Muscle layer of colon (tissue), 2 donors: ENCODE measurements at regions not wholly inside any gene's neighbourhood (a gene's known extent, or its start where the extent isn't known, plus 50 kb on each side); places are given as distances from the start of the nearest gene placed in this dataset.

Experiments used
- H3K27ac ChIP-seq: one replicate; pipeline ENCODE4 v1.7.0; 2013; ENCODE audit warnings: low read depth, mild to moderate bottlenecking, low read length, moderate library complexity
- H3K27me3 ChIP-seq, 2 donors: one replicate each; pipeline ENCODE4 v1.7.0; 2013; ENCODE audit warnings: low read length in 2 of 2, mild to moderate bottlenecking in 2 of 2; ENCODE audit not compliant: insufficient read depth in 2 of 2, control insufficient read depth in 1 of 2
- H3K36me3 ChIP-seq: one replicate; pipeline ENCODE4 v1.7.0; 2013; ENCODE audit warnings: mild to moderate bottlenecking, low read length; ENCODE audit not compliant: insufficient read depth
- H3K4me1 ChIP-seq: one replicate; pipeline ENCODE4 v1.7.0; 2013; ENCODE audit warnings: mild to moderate bottlenecking, low read length; ENCODE audit not compliant: insufficient read depth
- H3K4me3 ChIP-seq, 2 donors: one replicate each; pipeline ENCODE4 v1.7.0; 2013; ENCODE audit warnings: low read length in 2 of 2, low read depth in 1 of 2, mild to moderate bottlenecking in 1 of 2, moderate library complexity in 1 of 2
- H3K9ac ChIP-seq: one replicate; pipeline ENCODE4 v1.7.0; 2013; ENCODE audit warnings: low read length
- H3K9me3 ChIP-seq: one replicate; pipeline ENCODE4 v1.7.0; 2013; ENCODE audit warnings: mild to moderate bottlenecking, low read length
- donor health status: abdominal sarcoma.
- donor health status: Adenocarcinoma of cecum.

- Histone ChIP-seq H3K27ac (no peak overlapping the region), H3K4me3 (no peak overlapping the region), H3K4me1 (no peaks in the 10 kb centered on the region), H3K36me3 (no peaks in the 10 kb centered on the region), H3K9me3 (no peaks in the 10 kb centered on the region), H3K27me3 (no peaks in the 10 kb centered on the region), H3K9ac (no peak overlapping the region)
These were observed 1038.6 kb upstream of the AGA start for GRCh38 chr4:178480881-178481280.

GRCh38 chr4:178481564-178481963 is 1039.3 kb upstream of the AGA start:
- Histone ChIP-seq H3K27me3 (no peaks in the 10 kb centered on the region), H3K4me1 (no peaks in the 10 kb centered on the region), H3K36me3 (no peaks in the 10 kb centered on the region), H3K9ac (no peak overlapping the region), H3K27ac (no peak overlapping the region), H3K4me3 (no peak overlapping the region), H3K9me3 (no peaks in the 10 kb centered on the region)

GRCh38 chr4:178523038-178523437 is 1080.8 kb upstream of the AGA start:
- Histone ChIP-seq H3K36me3 (no peaks in the 10 kb centered on the region), H3K9me3 (no peaks in the 10 kb centered on the region), H3K27me3 (no peaks in the 10 kb centered on the region), H3K27ac (no peak overlapping the region), H3K4me1 (no peaks in the 10 kb centered on the region), H3K9ac (no peak overlapping the region), H3K4me3 (no peak overlapping the region)

GRCh38 chr4:178535939-178536579 is 1093.8 kb upstream of the AGA start:
- no peaks in the 10 kb centered on the region for H3K27me3 ChIP-seq
- no peak overlapping the region for H3K27ac ChIP-seq
- no peaks in the 10 kb centered on the region for H3K9me3 ChIP-seq
- no peaks in the 10 kb centered on the region for H3K4me1 ChIP-seq
- H3K4me3 ChIP-seq, result no peak overlapping the region
- no peak overlapping the region for H3K9ac ChIP-seq
- no peaks in the 10 kb centered on the region for H3K36me3 ChIP-seq

GRCh38 chr4:178553201-178553600 is 1111.0 kb upstream of the AGA start:
- H3K27me3 ChIP-seq, result no peaks in the 10 kb centered on the region
- H3K9me3 ChIP-seq, result no peaks in the 10 kb centered on the region
- no peak overlapping the region for H3K9ac ChIP-seq
- H3K27ac ChIP-seq, result no peak overlapping the region
- no peaks in the 10 kb centered on the region for H3K4me1 ChIP-seq
- H3K4me3 ChIP-seq, result no peak overlapping the region
- no peaks in the 10 kb centered on the region for H3K36me3 ChIP-seq

- Histone ChIP-seq H3K4me1 (no peaks in the 10 kb centered on the region), H3K9me3 (no peaks in the 10 kb centered on the region), H3K9ac (no peak overlapping the region), H3K36me3 (no peaks in the 10 kb centered on the region), H3K4me3 (no peak overlapping the region), H3K27ac (no peak overlapping the region), H3K27me3 (no peaks in the 10 kb centered on the region)
These were observed 1112.1 kb upstream of the AGA start for GRCh38 chr4:178554352-178554751.

- no peak overlapping the region for H3K27ac ChIP-seq
- no peaks in the 10 kb centered on the region for H3K4me1 ChIP-seq
- H3K27me3 ChIP-seq, result no peaks in the 10 kb centered on the region
- H3K4me3 ChIP-seq, result no peak overlapping the region
- H3K36me3 ChIP-seq, result no peaks in the 10 kb centered on the region
- H3K9ac ChIP-seq, result no peak overlapping the region
- no peaks in the 10 kb centered on the region for H3K9me3 ChIP-seq
These were observed 1114.6 kb upstream of the AGA start for GRCh38 chr4:178556796-178557195.

GRCh38 chr4:178577933-178578332 is 1135.7 kb upstream of the AGA start:
- Histone ChIP-seq H3K4me3 (no peak overlapping the region), H3K9me3 (no peaks in the 10 kb centered on the region), H3K27me3 (no peaks in the 10 kb centered on the region), H3K9ac (no peak overlapping the region), H3K27ac (no peak overlapping the region), H3K36me3 (no peaks in the 10 kb centered on the region), H3K4me1 (no peaks in the 10 kb centered on the region)

- no peaks in the 10 kb centered on the region for H3K4me1 ChIP-seq
- no peak overlapping the region for H3K4me3 ChIP-seq
- H3K36me3 ChIP-seq, result no peaks in the 10 kb centered on the region
- H3K9ac ChIP-seq, result no peak overlapping the region
- no peaks in the 10 kb centered on the region for H3K9me3 ChIP-seq
- no peaks in the 10 kb centered on the region for H3K27me3 ChIP-seq
- no peak overlapping the region for H3K27ac ChIP-seq
These were observed 1153.4 kb upstream of the AGA start for GRCh38 chr4:178595500-178596138.

GRCh38 chr4:178598672-178599071 is 1156.4 kb upstream of the AGA start:
- no peak overlapping the region for H3K9ac ChIP-seq
- no peak overlapping the region for H3K4me3 ChIP-seq
- no peaks in the 10 kb centered on the region for H3K4me1 ChIP-seq
- H3K27ac ChIP-seq, result no peak overlapping the region
- no peaks in the 10 kb centered on the region for H3K27me3 ChIP-seq
- H3K36me3 ChIP-seq, result no peaks in the 10 kb centered on the region
- no peaks in the 10 kb centered on the region for H3K9me3 ChIP-seq

- Histone ChIP-seq H3K27me3 (no peaks in the 10 kb centered on the region), H3K4me1 (no peaks in the 10 kb centered on the region), H3K9ac (no peak overlapping the region), H3K36me3 (no peaks in the 10 kb centered on the region), H3K4me3 (no peak overlapping the region), H3K9me3 (no peaks in the 10 kb centered on the region), H3K27ac (no peak overlapping the region)
These were observed 1157.3 kb upstream of the AGA start for GRCh38 chr4:178599521-178599920.

GRCh38 chr4:178602833-178603232 is 1160.6 kb upstream of the AGA start:
- Histone ChIP-seq H3K4me3 (no peak overlapping the region), H3K9me3 (no peaks in the 10 kb centered on the region), H3K9ac (no peak overlapping the region), H3K27me3 (no peaks in the 10 kb centered on the region), H3K4me1 (no peaks in the 10 kb centered on the region), H3K27ac (no peak overlapping the region), H3K36me3 (no peaks in the 10 kb centered on the region)
